WTC11 (cell line): ENCODE measurements at regions not wholly inside any gene's neighbourhood (a gene's known extent, or its start where the extent isn't known, plus 50 kb on each side); places are given as distances from the start of the nearest gene placed in this dataset.

Experiments used
- ATAC-seq: fragments of 200-7000 bp; cut with Tn5 transposase; 2 replicates; pipeline ENCODE4 v1.10.0; 2021; ENCODE audit warnings: mild to moderate bottlenecking, moderate library complexity
- CTCF ChIA-PET: fragments of 300-600 bp; sonication (Branson Sonifier 250); formaldehyde crosslinking; loops from one replicate; lab custom pipeline; 2021; ENCODE audit warnings: antibody characterized with exemption; lab: Charles Lee
- POLR2A ChIA-PET: fragments of 350-600 bp; sonication (Branson Sonifier 250); formaldehyde crosslinking; loops from one replicate; lab custom pipeline; 2021; ENCODE audit warnings: antibody characterized with exemption; lab: Charles Lee
- DNase-seq: peaks from one replicate; pipeline ENCODE4 v3.0.0; 2021; ENCODE audit warnings: low spot score
- H3K27ac Mint-ChIP-seq: 2 replicates; pipeline ENCODE4 v1.8.0; 2021; ENCODE audit warnings: mixed read lengths
- H3K27me3 Mint-ChIP-seq: 2 replicates; pipeline ENCODE4 v1.8.0; 2021; ENCODE audit warnings: low read depth, mild to moderate bottlenecking, moderate library complexity, mixed read lengths
- H3K36me3 Mint-ChIP-seq: 2 replicates; pipeline ENCODE4 v1.8.0; 2021; ENCODE audit warnings: mixed read lengths
- H3K4me1 Mint-ChIP-seq: 2 replicates; pipeline ENCODE4 v1.8.0; 2022; ENCODE audit warnings: mixed read lengths
- H3K4me3 Mint-ChIP-seq: 2 replicates; pipeline ENCODE4 v1.8.0; 2021; ENCODE audit warnings: mild to moderate bottlenecking, moderate library complexity, mixed read lengths
- H3K9me3 Mint-ChIP-seq: 2 replicates; pipeline ENCODE4 v1.8.0; 2021; ENCODE audit warnings: mixed read lengths
- ATF2 ChIP-seq: sonication (generic); formaldehyde crosslinking; IDR thresholded peaks from 2 replicates; pipeline ENCODE4 v1.8.1; 2022; ENCODE audit warnings: low read depth, missing genetic modification reagents, borderline replicate concordance
- FOXJ3 ChIP-seq: sonication (generic); formaldehyde crosslinking; IDR thresholded peaks from 2 replicates; pipeline ENCODE4 v1.9.0; 2021; ENCODE audit warnings: missing genetic modification reagents, mild to moderate bottlenecking, borderline replicate concordance
- GABPB1 ChIP-seq: sonication (generic); formaldehyde crosslinking; IDR thresholded peaks from 2 replicates; pipeline ENCODE4 v1.8.1; 2023; ENCODE audit warnings: mild to moderate bottlenecking, missing genetic modification reagents
- GTF2I ChIP-seq: fragments of 250-450 bp; sonication (Bioruptor Pico); conservative IDR thresholded peaks from 2 replicates; pipeline ENCODE4 v1.4.0; 2021; ENCODE audit warnings: mild to moderate bottlenecking
- NFE2L1 ChIP-seq: sonication (generic); formaldehyde crosslinking; IDR thresholded peaks from 2 replicates; pipeline ENCODE4 v1.8.1; 2023; ENCODE audit warnings: missing genetic modification reagents
- RELA ChIP-seq: sonication (generic); formaldehyde crosslinking; IDR thresholded peaks from 2 replicates; pipeline ENCODE4 v1.8.1; 2022; ENCODE audit warnings: missing genetic modification reagents, mild to moderate bottlenecking, borderline replicate concordance
- SP1 ChIP-seq: sonication (generic); formaldehyde crosslinking; conservative IDR thresholded peaks from 2 replicates; pipeline ENCODE4 v1.8.1; 2022; ENCODE audit warnings: missing genetic modification reagents
- TCF7 ChIP-seq: sonication (generic); formaldehyde crosslinking; IDR thresholded peaks from 2 replicates; pipeline ENCODE4 v1.8.0; 2022; ENCODE audit warnings: mild to moderate bottlenecking, low read depth, missing genetic modification reagents, moderate library complexity
- TEAD1 ChIP-seq: sonication (generic); formaldehyde crosslinking; IDR thresholded peaks from 2 replicates; pipeline ENCODE4 v1.8.0; 2022; ENCODE audit warnings: mild to moderate bottlenecking, missing genetic modification reagents
- ZNF423 ChIP-seq: fragments of 250-450 bp; sonication (Bioruptor Pico); IDR thresholded peaks from 2 replicates; pipeline ENCODE4 v2.1.2; 2022; ENCODE audit warnings: mild to moderate bottlenecking, moderate library complexity
- ZNF425 ChIP-seq: fragments of 250-450 bp; sonication (Bioruptor Pico); conservative IDR thresholded peaks from 2 replicates; pipeline ENCODE4 v1.9.0; 2021; ENCODE audit warnings: mild to moderate bottlenecking
- TF ChIP-seq, protein P1 (sequence below): sonication (generic); formaldehyde crosslinking; IDR thresholded peaks from 2 replicates; pipeline ENCODE4 v1.8.0; 2022; ENCODE audit warnings: missing genetic modification reagents

GRCh38 chr1:208581667-208582066 is 337.5 kb upstream of the PLXNA2 start:
- no peaks in the 10 kb centered on the region for H3K36me3 Mint-ChIP-seq
- no peaks in the 10 kb centered on the region for H3K9me3 Mint-ChIP-seq
- H3K4me1 Mint-ChIP-seq: peaks cover 14% of the 10 kb centered on the region
- no peak for ATAC-seq
- no peak for TF ChIP-seq ZNF425 (CRISPR knock-in tag)
- TF ChIP-seq, protein P1, sequence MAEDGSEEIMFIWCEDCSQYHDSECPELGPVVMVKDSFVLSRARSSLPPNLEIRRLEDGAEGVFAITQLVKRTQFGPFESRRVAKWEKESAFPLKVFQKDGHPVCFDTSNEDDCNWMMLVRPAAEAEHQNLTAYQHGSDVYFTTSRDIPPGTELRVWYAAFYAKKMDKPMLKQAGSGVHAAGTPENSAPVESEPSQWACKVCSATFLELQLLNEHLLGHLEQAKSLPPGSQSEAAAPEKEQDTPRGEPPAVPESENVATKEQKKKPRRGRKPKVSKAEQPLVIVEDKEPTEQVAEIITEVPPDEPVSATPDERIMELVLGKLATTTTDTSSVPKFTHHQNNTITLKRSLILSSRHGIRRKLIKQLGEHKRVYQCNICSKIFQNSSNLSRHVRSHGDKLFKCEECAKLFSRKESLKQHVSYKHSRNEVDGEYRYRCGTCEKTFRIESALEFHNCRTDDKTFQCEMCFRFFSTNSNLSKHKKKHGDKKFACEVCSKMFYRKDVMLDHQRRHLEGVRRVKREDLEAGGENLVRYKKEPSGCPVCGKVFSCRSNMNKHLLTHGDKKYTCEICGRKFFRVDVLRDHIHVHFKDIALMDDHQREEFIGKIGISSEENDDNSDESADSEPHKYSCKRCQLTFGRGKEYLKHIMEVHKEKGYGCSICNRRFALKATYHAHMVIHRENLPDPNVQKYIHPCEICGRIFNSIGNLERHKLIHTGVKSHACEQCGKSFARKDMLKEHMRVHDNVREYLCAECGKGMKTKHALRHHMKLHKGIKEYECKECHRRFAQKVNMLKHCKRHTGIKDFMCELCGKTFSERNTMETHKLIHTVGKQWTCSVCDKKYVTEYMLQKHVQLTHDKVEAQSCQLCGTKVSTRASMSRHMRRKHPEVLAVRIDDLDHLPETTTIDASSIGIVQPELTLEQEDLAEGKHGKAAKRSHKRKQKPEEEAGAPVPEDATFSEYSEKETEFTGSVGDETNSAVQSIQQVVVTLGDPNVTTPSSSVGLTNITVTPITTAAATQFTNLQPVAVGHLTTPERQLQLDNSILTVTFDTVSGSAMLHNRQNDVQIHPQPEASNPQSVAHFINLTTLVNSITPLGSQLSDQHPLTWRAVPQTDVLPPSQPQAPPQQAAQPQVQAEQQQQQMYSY (CRISPR knock-in tag): no peak
- no peak for TF ChIP-seq FOXJ3 (CRISPR knock-in tag)
- TF ChIP-seq TCF7 (CRISPR knock-in tag): no peak
- TF ChIP-seq GTF2I (CRISPR knock-in tag): no peak
- no peak for TF ChIP-seq SP1 (CRISPR knock-in tag)
- TF ChIP-seq, all 79 proteins: peak for 0
- Mint-ChIP-seq H3K27ac (no peak overlapping the region), H3K27me3 (no peaks in the 10 kb centered on the region), H3K4me3 (no peak overlapping the region)
- no peak for DNase-seq
- ChIA-PET POLR2A (no interaction called here), CTCF (no interaction called here)

- Mint-ChIP-seq H3K27me3 (no peaks in the 10 kb centered on the region), H3K9me3 (no peaks in the 10 kb centered on the region), H3K36me3 (no peaks in the 10 kb centered on the region), H3K4me3 (no peak overlapping the region), H3K4me1 (peaks cover 14% of the 10 kb centered on the region), H3K27ac (no peak overlapping the region)
- ChIA-PET POLR2A (interaction anchor here (0.6 kb wide), 1 partner anchor 743 kb away, joined by 4 read pairs; no protein-coding TSS in a partner anchor), CTCF (no interaction called here)
- no peak for ATAC-seq
- DNase-seq: no peak
- TF ChIP-seq, protein P1 (CRISPR knock-in tag): no peak
- no peak for TF ChIP-seq SP1 (CRISPR knock-in tag)
- no peak for TF ChIP-seq NFE2L1
- TF ChIP-seq ATF2 (CRISPR knock-in tag): no peak
- no peak for TF ChIP-seq RELA
- TF ChIP-seq GABPB1: no peak
- TF ChIP-seq ZNF423: no peak
- no peak for TF ChIP-seq TEAD1 (CRISPR knock-in tag)
These were observed 340.1 kb upstream of the PLXNA2 start for GRCh38 chr1:208584167-208584755.
